ENCODE measurements at regions not wholly inside any gene's neighbourhood (a gene's known extent, or its start where the extent isn't known, plus 50 kb on each side); places are given as distances from the start of the nearest gene placed in this dataset.

GRCh38 chr7:89926701-89927100, 227.6 kb upstream of the STEAP1 start:
- peaks cover 4% of the 10 kb centered on the region for H3K27me3 ChIP-seq (ENCODE audit: insufficient read depth, poor library complexity, severe bottlenecking)
- H3K27ac ChIP-seq (replicated peaks): no peak overlapping the region
- no peak for DNase-seq (ENCODE audit: low read depth in 1 of 2, low spot score in 1 of 2)
- no peak overlapping the region for H3K4me3 ChIP-seq (replicated peaks; ENCODE audit: insufficient read depth, low read length)
- no peak for TF ChIP-seq GABPA (IDR thresholded peaks at IDR 0.05; ENCODE audit: low read depth)
- TF ChIP-seq CTCF (IDR thresholded peaks at IDR 0.05; ENCODE audit: insufficient read depth, low read length): no peak

GRCh38 chr7:89927762-89928161, 226.5 kb upstream of the STEAP1 start:
- H3K4me3 ChIP-seq (replicated peaks; ENCODE audit: insufficient read depth, low read length): no peak overlapping the region
- peaks cover 4% of the 10 kb centered on the region for H3K27me3 ChIP-seq (ENCODE audit: insufficient read depth, poor library complexity, severe bottlenecking)
- TF ChIP-seq REST (IDR thresholded peaks at IDR 0.05; ENCODE audit: insufficient replicate concordance, low read depth) (no peak), POLR2AphosphoS5 (IDR thresholded peaks at IDR 0.05; ENCODE audit: low read depth) (no peak), SPI1 (IDR thresholded peaks at IDR 0.05; ENCODE audit: borderline replicate concordance, low read depth) (no peak), GABPA (IDR thresholded peaks at IDR 0.05; ENCODE audit: low read depth) (no peak), CTCF (IDR thresholded peaks at IDR 0.05; ENCODE audit: insufficient read depth, low read length) (no peak)
- DNase-seq (ENCODE audit: low read depth in 1 of 2, low spot score in 1 of 2): no peak
- H3K27ac ChIP-seq (replicated peaks): no peak overlapping the region

GRCh38 chr7:89928451-89928850, 225.8 kb upstream of the STEAP1 start:
- Histone ChIP-seq H3K27me3 (ENCODE audit: insufficient read depth, poor library complexity, severe bottlenecking) (peaks cover 4% of the 10 kb centered on the region), H3K27ac (replicated peaks) (no peak overlapping the region), H3K4me3 (replicated peaks; ENCODE audit: insufficient read depth, low read length) (no peak overlapping the region)
- no peak for DNase-seq (ENCODE audit: low read depth in 1 of 2, low spot score in 1 of 2)
- TF ChIP-seq POLR2AphosphoS5 (IDR thresholded peaks at IDR 0.05; ENCODE audit: low read depth) (no peak), GABPA (IDR thresholded peaks at IDR 0.05; ENCODE audit: low read depth) (no peak), REST (IDR thresholded peaks at IDR 0.05; ENCODE audit: insufficient replicate concordance, low read depth) (no peak), SPI1 (IDR thresholded peaks at IDR 0.05; ENCODE audit: borderline replicate concordance, low read depth) (no peak), CTCF (IDR thresholded peaks at IDR 0.05; ENCODE audit: insufficient read depth, low read length) (no peak)

GRCh38 chr7:89934101-89934500, 220.2 kb upstream of the STEAP1 start:
- no peak for DNase-seq (ENCODE audit: low read depth in 1 of 2, low spot score in 1 of 2)
- no peak overlapping the region for H3K27ac ChIP-seq (replicated peaks)
- no peak overlapping the region for H3K4me3 ChIP-seq (replicated peaks; ENCODE audit: insufficient read depth, low read length)
- peaks cover 4% of the 10 kb centered on the region for H3K27me3 ChIP-seq (ENCODE audit: insufficient read depth, poor library complexity, severe bottlenecking)
- TF ChIP-seq GABPA (IDR thresholded peaks at IDR 0.05; ENCODE audit: low read depth) (no peak), CTCF (IDR thresholded peaks at IDR 0.05; ENCODE audit: insufficient read depth, low read length) (no peak), POLR2AphosphoS5 (IDR thresholded peaks at IDR 0.05; ENCODE audit: low read depth) (no peak), REST (IDR thresholded peaks at IDR 0.05; ENCODE audit: insufficient replicate concordance, low read depth) (no peak), SPI1 (IDR thresholded peaks at IDR 0.05; ENCODE audit: borderline replicate concordance, low read depth) (no peak)
